Stimulated activated CD4-positive, alpha-beta T cell treated with anti-CD3 and anti-CD28 coated beads, Interleukin-4, amount 100 ng/mL, for 24 hours (primary cell): ENCODE measurements at regions not wholly inside any gene's neighbourhood (a gene's known extent, or its start where the extent isn't known, plus 50 kb on each side); places are given as distances from the start of the nearest gene placed in this dataset.
"Not testable (repeated sequence)": the region's sequence is repeated elsewhere in the genome, so short reads cannot be mapped to it uniquely, and the experiment has no call there.

Experiments
- DNase-seq: peaks from one replicate; pipeline ENCODE4 v3.0.0-alpha.2; 2020

- DNase-seq = no peak
These were observed 249.4 kb downstream of the RAB11FIP2 start for GRCh38 chr10:117797296-117797695.

GRCh38 chr10:117801691-117802090 lies 245.1 kb downstream of the RAB11FIP2 start:
- no peak for DNase-seq

GRCh38 chr10:117804470-117805011 lies 242.2 kb downstream of the RAB11FIP2 start:
- DNase-seq = no peak

- no peak for DNase-seq
These were observed 241.6 kb downstream of the RAB11FIP2 start for GRCh38 chr10:117805139-117805538.

GRCh38 chr10:117807441-117807840 lies 239.3 kb downstream of the RAB11FIP2 start:
- DNase-seq = no peak

GRCh38 chr10:117815816-117816215 lies 230.9 kb downstream of the RAB11FIP2 start:
- DNase-seq = not testable (repeated sequence)

GRCh38 chr10:117817116-117817515 lies 229.6 kb downstream of the RAB11FIP2 start:
- no peak for DNase-seq

- no peak for DNase-seq
These were observed 228.0 kb downstream of the RAB11FIP2 start for GRCh38 chr10:117818721-117819120.

- DNase-seq = no peak
These were observed 227.4 kb downstream of the RAB11FIP2 start for GRCh38 chr10:117819304-117819703.

GRCh38 chr10:117823980-117824379 lies 222.8 kb downstream of the RAB11FIP2 start:
- no peak for DNase-seq

- DNase-seq = no peak
These were observed 216.5 kb downstream of the RAB11FIP2 start for GRCh38 chr10:117830205-117830604.

- DNase-seq = peak; percentile 4
These were observed 215.9 kb downstream of the RAB11FIP2 start for GRCh38 chr10:117830787-117831212.

- not testable (repeated sequence) for DNase-seq
These were observed 207.9 kb downstream of the RAB11FIP2 start for GRCh38 chr10:117838500-117839498.

- not testable (repeated sequence) for DNase-seq
These were observed 190.3 kb downstream of the RAB11FIP2 start for GRCh38 chr10:117856426-117856825.

GRCh38 chr10:117860135-117860534 lies 186.6 kb downstream of the RAB11FIP2 start:
- no peak for DNase-seq

GRCh38 chr10:117860823-117861222 lies 185.9 kb downstream of the RAB11FIP2 start:
- DNase-seq = no peak

GRCh38 chr10:117861329-117861728 lies 185.4 kb downstream of the RAB11FIP2 start:
- DNase-seq = no peak

- DNase-seq = no peak
These were observed 183.0 kb downstream of the RAB11FIP2 start for GRCh38 chr10:117863771-117864170.

- no peak for DNase-seq
These were observed 180.8 kb downstream of the RAB11FIP2 start for GRCh38 chr10:117865945-117866344.

- no peak for DNase-seq
These were observed 178.6 kb downstream of the RAB11FIP2 start for GRCh38 chr10:117868151-117868550.

- no peak for DNase-seq
These were observed 170.9 kb downstream of the RAB11FIP2 start for GRCh38 chr10:117875793-117876192.

- no peak for DNase-seq
These were observed 170.5 kb downstream of the RAB11FIP2 start for GRCh38 chr10:117876210-117876609.

- no peak for DNase-seq
These were observed 168.1 kb downstream of the RAB11FIP2 start for GRCh38 chr10:117878626-117879025.

- DNase-seq = no peak
These were observed 162.6 kb downstream of the RAB11FIP2 start for GRCh38 chr10:117884093-117884492.
